Heart left ventricle (tissue), 16 donors: ENCODE measurements at regions not wholly inside any gene's neighbourhood (a gene's known extent, or its start where the extent isn't known, plus 50 kb on each side); places are given as distances from the start of the nearest gene placed in this dataset.

ENCODE experiments used
- ATAC-seq, 4 donors: fragments of 200-7000 bp; cut with Tn5 transposase; one replicate each; pipeline ENCODE4 v1.9.1; 2020 to 2022; ENCODE audit warnings: moderate library complexity in 4 of 4, mild to moderate bottlenecking in 3 of 4, moderate number of reproducible peaks in 1 of 4
- DNase-seq, 5 donors: peaks; one replicate each; pipeline ENCODE4 v3.0.0-alpha.2; 2020
- H3K27ac ChIP-seq, 12 donors: fragments of 200-600 bp; sonication (generic) in 4 of 12; one replicate each; pipeline versions ENCODE4 v1.5.0 to v1.8.0; 2016 to 2022; ENCODE audit warnings: mild to moderate bottlenecking in 2 of 12
- H3K27me3 ChIP-seq, 9 donors: fragments of 200-600 bp; sonication (generic) in 2 of 9; one replicate each; pipeline versions ENCODE4 v1.5.1 to v1.8.0; 2016 to 2022; ENCODE audit warnings: mild to moderate bottlenecking in 3 of 9
- H3K36me3 ChIP-seq, 9 donors: fragments of 200-600 bp; sonication (generic) in 2 of 9; one replicate each; pipeline versions ENCODE4 v1.5.0 to v1.8.0; 2018 to 2022; ENCODE audit warnings: mild to moderate bottlenecking in 2 of 9
- H3K4me1 ChIP-seq, 12 donors: fragments of 200-600 bp; sonication (generic) in 4 of 12; one replicate each; pipeline versions ENCODE4 v1.5.0 to v1.8.0; 2016 to 2022; ENCODE audit warnings: mild to moderate bottlenecking in 3 of 12
- H3K4me3 ChIP-seq, 12 donors: fragments of 200-600 bp; sonication (generic) in 4 of 12; one replicate each; pipeline versions ENCODE4 v1.5.0 to v1.8.0; 2017 to 2022; ENCODE audit warnings: mild to moderate bottlenecking in 9 of 12, moderate library complexity in 4 of 12
- H3K9me3 ChIP-seq, 12 donors: fragments of 200-600 bp; sonication (generic) in 4 of 12; one replicate each; pipeline versions ENCODE4 v1.5.0 to v1.8.0; 2016 to 2022; ENCODE audit warnings: mild to moderate bottlenecking in 1 of 12
- POLR2A ChIP-seq, 2 donors: fragments of 450-650 bp; IDR thresholded peaks; one replicate each; pipeline ENCODE4 v1.6.1; 2017; ENCODE audit warnings: antibody characterized with exemption in 2 of 2, mild to moderate bottlenecking in 2 of 2, moderate library complexity in 2 of 2
- WGBS, 4 donors: extraction: QIAGEN DNeasy Blood & Tissue Kit in 2 of 4; methylation state at CpG; one replicate each; pipeline versions ENCODE4 v1.1.5 to v1.1.7; 2013 to 2018; 5-methylcytosine and 5-hydroxymethylcytosine counted together
- intact Hi-C, 10 donors: fragments of 100-400 bp; cut with DNase I; formaldehyde crosslinking; loops; one replicate each; pipeline versions ENCODE4 v1.11.1 to v1.14.2; 2022
- TF ChIP-seq, protein P1 (sequence below), 12 donors: fragments of 200-600 bp; sonication (generic) in 4 of 12; IDR thresholded peaks; one replicate each; pipeline versions ENCODE4 v1.5.0 to v1.8.0; 2018 to 2022; ENCODE audit warnings: antibody characterized with exemption in 12 of 12, mild to moderate bottlenecking in 5 of 12
- donor health status: ischemic (EF 13 %, LVEDD 7.1; RV severe dilation, severe dysfunction).
- donor health status: healthy with polysubstance abuse.
- donor health status: DM: no; HTN: yes; CAD: no.
- donor health status: DM: no; HTN: no; CAD: no.
- donor health status: ischemic (EF 25% LVEDD 6.9; RV normal size, moderate dysfunction).
- donor health status: ischemic (EF 25% LVEDD 5.7; RV mildly dilated, moderate dysfunction).
- donor health status: healthy.
- donor health status: DM: yes; HTN: yes; CAD: no.
- donor health status: ischemic (EF 35%, LVEDD 5.7; RV mildly dilated, moderate dysfunction).
- donor health status: nonischemic (EF 11% LVEDD 7.7; RV severe dilation, severe dysfunction).
- donor health status: DM: yes; HTN: yes; CAD: no.
- donor health status: PGD.
- donor health status: ischemic (EF 29% LVEDD 5.4; RV normal size, mild dysfunction).
- donor health status: nonischemic (EF 23%, LVEDD 6.1; RV moderate dilation, normal function).

DNA sequence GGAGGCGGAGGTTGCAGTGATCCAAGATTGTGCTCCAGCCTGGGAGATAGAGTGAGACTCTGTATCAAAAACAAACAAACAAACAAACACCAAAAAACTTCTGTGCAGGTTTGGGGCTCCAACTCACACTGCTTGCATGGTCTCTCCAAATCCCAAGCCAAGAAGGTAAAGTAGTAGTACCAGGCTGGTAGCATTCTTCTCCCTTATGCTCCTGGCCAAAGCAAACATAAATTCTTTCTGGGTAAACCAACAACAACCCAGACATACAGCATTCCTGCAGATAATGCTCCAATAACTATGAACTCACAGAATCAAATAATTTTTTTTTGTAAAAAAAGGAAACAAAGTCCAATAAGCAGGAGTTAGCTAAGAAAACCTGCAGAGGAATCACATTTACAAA lies 57.8 kb upstream of the KLHL31 start:
- H3K27me3 ChIP-seq: peaks cover 0 to 3% (median 0%) of the 10 kb centered on the region in 9 donors
- no peak for DNase-seq
- no peaks in the 10 kb centered on the region for H3K9me3 ChIP-seq
- intact Hi-C loops: loop anchor here in 5 of 10 donors (5.0 to 10.0 kb wide), 5 partner anchors 71 to 549 kb away; partner anchors contain the start of gene GCLC (in 2 of the 5)
- 90 to 100% (median 99%) methylated on average over 1 of the region's 1 CpG for WGBS, 4 donors
- no peak for ATAC-seq
- peaks cover 0 to 6% (median under 1%) of the 10 kb centered on the region in 12 donors for H3K4me1 ChIP-seq
- no peak for TF ChIP-seq POLR2A (IDR thresholded peaks at IDR 0.05)
- TF ChIP-seq, protein P1, sequence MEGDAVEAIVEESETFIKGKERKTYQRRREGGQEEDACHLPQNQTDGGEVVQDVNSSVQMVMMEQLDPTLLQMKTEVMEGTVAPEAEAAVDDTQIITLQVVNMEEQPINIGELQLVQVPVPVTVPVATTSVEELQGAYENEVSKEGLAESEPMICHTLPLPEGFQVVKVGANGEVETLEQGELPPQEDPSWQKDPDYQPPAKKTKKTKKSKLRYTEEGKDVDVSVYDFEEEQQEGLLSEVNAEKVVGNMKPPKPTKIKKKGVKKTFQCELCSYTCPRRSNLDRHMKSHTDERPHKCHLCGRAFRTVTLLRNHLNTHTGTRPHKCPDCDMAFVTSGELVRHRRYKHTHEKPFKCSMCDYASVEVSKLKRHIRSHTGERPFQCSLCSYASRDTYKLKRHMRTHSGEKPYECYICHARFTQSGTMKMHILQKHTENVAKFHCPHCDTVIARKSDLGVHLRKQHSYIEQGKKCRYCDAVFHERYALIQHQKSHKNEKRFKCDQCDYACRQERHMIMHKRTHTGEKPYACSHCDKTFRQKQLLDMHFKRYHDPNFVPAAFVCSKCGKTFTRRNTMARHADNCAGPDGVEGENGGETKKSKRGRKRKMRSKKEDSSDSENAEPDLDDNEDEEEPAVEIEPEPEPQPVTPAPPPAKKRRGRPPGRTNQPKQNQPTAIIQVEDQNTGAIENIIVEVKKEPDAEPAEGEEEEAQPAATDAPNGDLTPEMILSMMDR (IDR thresholded peaks at IDR 0.05): no peak
- no peak overlapping the region for H3K4me3 ChIP-seq
- H3K36me3 ChIP-seq: no peaks in the 10 kb centered on the region
- no peak overlapping the region for H3K27ac ChIP-seq

DNA sequence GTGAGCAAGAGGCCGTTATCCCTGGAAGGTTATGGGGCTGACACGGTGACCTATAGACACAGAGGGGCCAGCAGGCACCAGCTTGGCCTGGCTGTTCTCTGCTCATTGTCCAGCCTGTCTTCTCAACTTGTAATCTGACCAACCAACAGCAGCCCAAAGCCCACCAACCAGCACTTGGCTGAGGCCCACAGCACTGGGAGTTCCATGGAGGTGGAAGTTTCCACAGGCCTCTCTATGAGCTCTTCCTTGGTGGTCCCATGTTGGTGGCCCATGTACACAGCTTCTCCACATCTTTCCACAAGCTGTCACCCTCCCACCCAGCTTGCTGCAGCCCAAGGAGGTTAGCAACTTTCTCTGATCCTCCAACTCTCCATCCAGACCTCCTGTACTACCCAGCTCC lies 56.2 kb upstream of the KLHL31 start:
- Histone ChIP-seq H3K9me3 (no peaks in the 10 kb centered on the region), H3K4me3 (no peak overlapping the region), H3K27ac (no peak overlapping the region), H3K4me1 (peaks cover 0 to 6% (median 0%) of the 10 kb centered on the region in 12 donors), H3K36me3 (no peaks in the 10 kb centered on the region), H3K27me3 (peaks cover 0 to 3% (median 0%) of the 10 kb centered on the region in 9 donors)
- intact Hi-C loops: loop anchor here in 5 of 10 donors (5.0 to 10.0 kb wide), 5 partner anchors 69 to 547 kb away; partner anchors contain the start of gene GCLC (in 2 of the 5)
- TF ChIP-seq, protein P1 (IDR thresholded peaks at IDR 0.05): no peak
- no peak for TF ChIP-seq POLR2A (IDR thresholded peaks at IDR 0.05)
- ATAC-seq: no peak
- no peak for DNase-seq
- WGBS, 4 donors: 78 to 96% (median 82%) methylated on average over 2 of the region's 2 CpGs

DNA sequence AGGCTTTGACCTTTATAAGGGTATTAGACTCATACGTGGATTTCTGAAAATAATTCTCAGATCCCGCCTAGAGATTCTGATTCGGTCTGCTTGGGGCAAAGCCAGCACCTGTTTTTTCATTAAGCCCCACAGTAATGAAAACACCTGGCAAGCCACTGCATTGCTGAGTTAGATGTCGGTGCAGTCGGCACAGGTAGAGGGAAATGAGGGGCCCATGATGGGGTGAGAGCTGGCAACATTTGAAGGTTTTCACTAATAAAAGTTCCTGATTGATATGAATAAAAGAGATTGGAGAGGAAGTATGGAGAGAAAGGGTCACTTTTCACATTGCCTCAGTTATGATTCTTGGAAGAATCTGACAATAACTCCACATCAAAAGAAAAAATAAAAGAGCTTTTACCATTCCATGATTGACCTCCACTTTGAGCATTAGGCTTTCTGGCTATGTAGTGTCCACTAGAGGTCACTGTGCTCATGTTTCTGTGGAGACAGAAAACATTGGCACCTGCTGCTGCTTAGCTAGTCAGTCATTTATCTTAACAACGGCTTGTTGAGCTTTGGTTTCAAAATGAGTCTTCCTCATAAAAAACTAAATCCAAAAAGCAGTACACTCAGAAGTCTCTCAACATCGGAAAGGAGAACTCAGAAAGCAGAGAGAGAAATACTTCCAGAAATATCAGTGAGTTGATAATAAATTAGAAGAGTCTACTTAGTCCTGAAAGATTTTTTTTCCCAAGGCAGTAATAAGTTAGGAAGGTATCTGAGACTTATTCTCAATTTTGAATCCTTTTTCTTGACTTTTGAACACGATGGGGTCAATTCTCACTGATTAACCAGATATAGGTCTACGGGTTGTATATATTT lies 53.3 kb upstream of the KLHL31 start:
- peaks cover 0 to 3% (median 0%) of the 10 kb centered on the region in 9 donors for H3K27me3 ChIP-seq
- ATAC-seq: peak in 2 of 4 donors; percentile 79 to 83
- intact Hi-C loops: loop anchor here in 2 of 10 donors (5.0 kb wide), 2 partner anchors 42 to 227 kb away; no protein-coding TSS in a partner anchor
- peak in 3 of 5 donors; percentile 32 to 34 (median 33) for DNase-seq
- TF ChIP-seq POLR2A (IDR thresholded peaks at IDR 0.05): no peak
- TF ChIP-seq, protein P1 (IDR thresholded peaks at IDR 0.05): peak; percentile 76 to 89 (median 84)
- H3K36me3 ChIP-seq: no peaks in the 10 kb centered on the region
- no peak overlapping the region for H3K27ac ChIP-seq
- H3K4me1 ChIP-seq: peaks cover 0 to 4% (median 0%) of the 10 kb centered on the region in 12 donors
- no peaks in the 10 kb centered on the region for H3K9me3 ChIP-seq
- no peak overlapping the region for H3K4me3 ChIP-seq
- WGBS, 4 donors: 45 to 51% (median 49%) methylated on average over 9 of the region's 9 CpGs

DNA sequence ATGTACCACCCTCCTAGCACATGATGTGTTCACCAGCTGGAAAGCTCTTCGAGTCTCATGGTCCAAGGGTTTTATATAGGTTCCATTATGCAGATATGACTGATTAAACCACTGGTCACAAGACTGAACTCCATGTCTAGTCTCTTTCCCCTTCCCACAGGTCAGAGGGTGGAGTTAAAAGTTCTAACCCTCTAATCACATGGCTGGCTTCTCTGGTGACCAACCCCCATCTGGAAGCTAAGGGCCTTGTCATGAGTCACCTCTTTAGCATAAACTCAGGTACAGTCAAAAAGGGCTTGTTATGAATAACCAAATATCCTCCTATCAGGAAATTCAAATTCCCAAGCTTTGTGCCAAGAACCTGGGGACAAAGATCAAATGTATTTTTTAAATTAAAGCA lies 52.0 kb upstream of the KLHL31 start:
- TF ChIP-seq, protein P1 (IDR thresholded peaks at IDR 0.05): no peak
- TF ChIP-seq POLR2A (IDR thresholded peaks at IDR 0.05): no peak
- ATAC-seq (no peak), DNase-seq (no peak)
- H3K36me3 ChIP-seq: no peaks in the 10 kb centered on the region
- H3K4me3 ChIP-seq: no peak overlapping the region
- no peaks in the 10 kb centered on the region for H3K9me3 ChIP-seq
- H3K27ac ChIP-seq: no peak overlapping the region
- intact Hi-C loops: loop anchor here in 2 of 10 donors (5.0 kb wide), 2 partner anchors 40 to 225 kb away; no protein-coding TSS in a partner anchor
- H3K27me3 ChIP-seq: peaks cover 0 to 3% (median 0%) of the 10 kb centered on the region in 9 donors
- H3K4me1 ChIP-seq: peaks cover 0 to 4% (median 0%) of the 10 kb centered on the region in 12 donors
- WGBS, 4 donors: 59 to 72% (median 65%) methylated on average over 1 of the region's 1 CpG
